ENCODE measurements at regions not wholly inside any gene's neighbourhood (a gene's known extent, or its start where the extent isn't known, plus 50 kb on each side); places are given as distances from the start of the nearest gene placed in this dataset.

DNA sequence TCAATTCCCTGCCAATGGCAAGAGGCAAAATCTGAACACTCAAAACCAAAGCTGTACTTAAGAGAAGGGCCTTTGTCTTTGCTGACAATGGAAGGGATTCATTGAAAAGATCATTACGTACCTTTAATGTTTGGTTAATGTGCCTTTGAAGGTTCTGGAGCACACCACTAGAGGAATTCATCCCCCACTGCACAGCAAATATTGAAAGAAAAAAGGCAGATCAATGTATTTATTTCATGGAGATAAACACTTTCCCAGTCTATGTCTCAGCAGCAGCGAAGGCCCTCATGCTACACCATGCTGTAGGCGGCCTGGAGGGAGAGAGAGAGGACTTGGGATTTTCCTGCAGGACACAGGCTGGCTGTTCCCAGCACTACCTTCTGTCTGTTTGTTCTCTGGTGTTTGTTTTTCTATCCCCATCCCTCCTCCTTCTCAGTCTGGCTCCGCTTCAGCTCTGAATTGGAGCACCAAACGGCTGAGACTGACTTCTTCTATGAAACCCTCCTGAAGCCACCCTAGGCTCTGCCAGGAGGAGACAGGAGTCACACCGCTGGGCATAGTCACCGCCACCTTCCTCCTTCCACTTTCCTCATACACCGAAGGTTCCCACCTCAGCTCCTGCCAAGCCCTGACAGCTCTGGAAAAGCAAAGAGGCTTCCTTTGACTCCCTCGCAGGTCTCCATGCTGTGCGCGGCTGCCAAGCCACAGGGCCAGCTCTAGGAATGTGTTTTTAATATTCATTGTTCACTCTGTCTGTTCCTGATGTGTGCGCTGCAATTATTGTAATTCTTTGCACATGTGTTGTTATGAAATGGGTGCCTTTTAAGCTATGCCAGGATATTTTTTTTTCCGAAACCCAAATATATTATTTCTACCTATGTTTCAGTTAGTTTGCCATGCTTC lies 301.5 kb downstream of the FZD1 start:
- CTCF ChIA-PET (ENCODE audit: low intra/inter-chr PET ratio, low total read pairs) = no interaction called here
- peak overlapping the region; percentile 79 for H3K4me2 ChIP-seq (ENCODE audit: low read depth, low read length)
- in situ Hi-C loops (cut with HindIII; ENCODE audit: extremely low pct_ligation_motif_present, low pct_unique_long_range_greater_than_20kb) (no loop called here), intact Hi-C loops (cut with micrococcal nuclease; ENCODE audit: unreplicated experiment) (loop anchor here (10.0 kb wide), 1 partner anchor 301 kb away; the partner anchor contains the start of gene FZD1)
- H3K79me2 ChIP-seq (ENCODE audit: insufficient read depth, low read length) = no peaks in the 10 kb centered on the region
- peak; percentile 68 for FAIRE-seq
- H4K20me1 ChIP-seq (ENCODE audit: insufficient read depth, low read length) = no peaks in the 10 kb centered on the region
- peak overlapping the region; percentile 22 to 55 (median 28); a peak in 4 of 6 replicates for H3K4me3 ChIP-seq (replicated peaks in 1 of 3; ENCODE audit: insufficient read depth in 1 of 3, low read depth in 2 of 3, low read length in 3 of 3)
- no peaks in the 10 kb centered on the region for H3K9me3 ChIP-seq (ENCODE audit: low read length)
- 25% methylated on average over 13 of the region's 13 CpGs for WGBS (ENCODE audit: low lambda C conversion rate)
- peak overlapping the region; percentile 50 for H2AFZ ChIP-seq (ENCODE audit: low read length)
- peaks cover 63% of the 10 kb centered on the region for H3K4me1 ChIP-seq (ENCODE audit: insufficient read depth, low read length)
- peak overlapping the region; percentile 48 for H3K9ac ChIP-seq (ENCODE audit: insufficient read depth, low read depth, low read length)
- POLR2A ChIA-PET = no interaction called here
- no peaks in the 10 kb centered on the region for H3K36me3 ChIP-seq (replicated peaks in 1 of 2; ENCODE audit: control insufficient read depth in 1 of 2, insufficient read depth in 2 of 2, low read length in 2 of 2)
- TSS peak; percentile 95 for BruUV-seq (replicated peaks)
- H3K27me3 ChIP-seq (ENCODE audit: control insufficient read depth in 1 of 2, insufficient read depth in 2 of 2, low read length in 2 of 2) = no peaks in the 10 kb centered on the region
- peak; percentile 95 for DNase-seq (ENCODE audit: low spot score)
- ATAC-seq = peak; percentile 97
- H3K27ac ChIP-seq (ENCODE audit: extremely low read length, insufficient read depth, low read length) = peak overlapping the region; percentile 68
- no peak for TF ChIP-seq SMYD3 (CRISPR knock-in tag; IDR thresholded peaks at IDR 0.05)
- no peak for TF ChIP-seq DR1 (CRISPR knock-in tag; IDR thresholded peaks at IDR 0.05)
- TF ChIP-seq TOPORS (CRISPR knock-in tag; IDR thresholded peaks at IDR 0.05) = no peak
- no peak for TF ChIP-seq RFX5 (IDR thresholded peaks at IDR 0.05; ENCODE audit: low read depth, low read length)
- TF ChIP-seq SOX6 (IDR thresholded peaks at IDR 0.05) = no peak
- peak; percentile 90 for TF ChIP-seq SOX6 (CRISPR knock-in tag; IDR thresholded peaks at IDR 0.05)
- TF ChIP-seq ZNF224 (CRISPR knock-in tag; IDR thresholded peaks at IDR 0.05) = no peak
- TF ChIP-seq, protein P1, sequence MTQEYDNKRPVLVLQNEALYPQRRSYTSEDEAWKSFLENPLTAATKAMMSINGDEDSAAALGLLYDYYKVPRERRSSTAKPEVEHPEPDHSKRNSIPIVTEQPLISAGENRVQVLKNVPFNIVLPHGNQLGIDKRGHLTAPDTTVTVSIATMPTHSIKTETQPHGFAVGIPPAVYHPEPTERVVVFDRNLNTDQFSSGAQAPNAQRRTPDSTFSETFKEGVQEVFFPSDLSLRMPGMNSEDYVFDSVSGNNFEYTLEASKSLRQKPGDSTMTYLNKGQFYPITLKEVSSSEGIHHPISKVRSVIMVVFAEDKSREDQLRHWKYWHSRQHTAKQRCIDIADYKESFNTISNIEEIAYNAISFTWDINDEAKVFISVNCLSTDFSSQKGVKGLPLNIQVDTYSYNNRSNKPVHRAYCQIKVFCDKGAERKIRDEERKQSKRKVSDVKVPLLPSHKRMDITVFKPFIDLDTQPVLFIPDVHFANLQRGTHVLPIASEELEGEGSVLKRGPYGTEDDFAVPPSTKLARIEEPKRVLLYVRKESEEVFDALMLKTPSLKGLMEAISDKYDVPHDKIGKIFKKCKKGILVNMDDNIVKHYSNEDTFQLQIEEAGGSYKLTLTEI (CRISPR knock-in tag; conservative IDR thresholded peaks at IDR 0.05) = no peak
- TF ChIP-seq, protein P2, sequence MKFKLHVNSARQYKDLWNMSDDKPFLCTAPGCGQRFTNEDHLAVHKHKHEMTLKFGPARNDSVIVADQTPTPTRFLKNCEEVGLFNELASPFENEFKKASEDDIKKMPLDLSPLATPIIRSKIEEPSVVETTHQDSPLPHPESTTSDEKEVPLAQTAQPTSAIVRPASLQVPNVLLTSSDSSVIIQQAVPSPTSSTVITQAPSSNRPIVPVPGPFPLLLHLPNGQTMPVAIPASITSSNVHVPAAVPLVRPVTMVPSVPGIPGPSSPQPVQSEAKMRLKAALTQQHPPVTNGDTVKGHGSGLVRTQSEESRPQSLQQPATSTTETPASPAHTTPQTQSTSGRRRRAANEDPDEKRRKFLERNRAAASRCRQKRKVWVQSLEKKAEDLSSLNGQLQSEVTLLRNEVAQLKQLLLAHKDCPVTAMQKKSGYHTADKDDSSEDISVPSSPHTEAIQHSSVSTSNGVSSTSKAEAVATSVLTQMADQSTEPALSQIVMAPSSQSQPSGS (CRISPR knock-in tag; IDR thresholded peaks at IDR 0.05) = no peak
- TF ChIP-seq RFX1 (IDR thresholded peaks at IDR 0.05) = no peak
- TF ChIP-seq, protein P3, sequence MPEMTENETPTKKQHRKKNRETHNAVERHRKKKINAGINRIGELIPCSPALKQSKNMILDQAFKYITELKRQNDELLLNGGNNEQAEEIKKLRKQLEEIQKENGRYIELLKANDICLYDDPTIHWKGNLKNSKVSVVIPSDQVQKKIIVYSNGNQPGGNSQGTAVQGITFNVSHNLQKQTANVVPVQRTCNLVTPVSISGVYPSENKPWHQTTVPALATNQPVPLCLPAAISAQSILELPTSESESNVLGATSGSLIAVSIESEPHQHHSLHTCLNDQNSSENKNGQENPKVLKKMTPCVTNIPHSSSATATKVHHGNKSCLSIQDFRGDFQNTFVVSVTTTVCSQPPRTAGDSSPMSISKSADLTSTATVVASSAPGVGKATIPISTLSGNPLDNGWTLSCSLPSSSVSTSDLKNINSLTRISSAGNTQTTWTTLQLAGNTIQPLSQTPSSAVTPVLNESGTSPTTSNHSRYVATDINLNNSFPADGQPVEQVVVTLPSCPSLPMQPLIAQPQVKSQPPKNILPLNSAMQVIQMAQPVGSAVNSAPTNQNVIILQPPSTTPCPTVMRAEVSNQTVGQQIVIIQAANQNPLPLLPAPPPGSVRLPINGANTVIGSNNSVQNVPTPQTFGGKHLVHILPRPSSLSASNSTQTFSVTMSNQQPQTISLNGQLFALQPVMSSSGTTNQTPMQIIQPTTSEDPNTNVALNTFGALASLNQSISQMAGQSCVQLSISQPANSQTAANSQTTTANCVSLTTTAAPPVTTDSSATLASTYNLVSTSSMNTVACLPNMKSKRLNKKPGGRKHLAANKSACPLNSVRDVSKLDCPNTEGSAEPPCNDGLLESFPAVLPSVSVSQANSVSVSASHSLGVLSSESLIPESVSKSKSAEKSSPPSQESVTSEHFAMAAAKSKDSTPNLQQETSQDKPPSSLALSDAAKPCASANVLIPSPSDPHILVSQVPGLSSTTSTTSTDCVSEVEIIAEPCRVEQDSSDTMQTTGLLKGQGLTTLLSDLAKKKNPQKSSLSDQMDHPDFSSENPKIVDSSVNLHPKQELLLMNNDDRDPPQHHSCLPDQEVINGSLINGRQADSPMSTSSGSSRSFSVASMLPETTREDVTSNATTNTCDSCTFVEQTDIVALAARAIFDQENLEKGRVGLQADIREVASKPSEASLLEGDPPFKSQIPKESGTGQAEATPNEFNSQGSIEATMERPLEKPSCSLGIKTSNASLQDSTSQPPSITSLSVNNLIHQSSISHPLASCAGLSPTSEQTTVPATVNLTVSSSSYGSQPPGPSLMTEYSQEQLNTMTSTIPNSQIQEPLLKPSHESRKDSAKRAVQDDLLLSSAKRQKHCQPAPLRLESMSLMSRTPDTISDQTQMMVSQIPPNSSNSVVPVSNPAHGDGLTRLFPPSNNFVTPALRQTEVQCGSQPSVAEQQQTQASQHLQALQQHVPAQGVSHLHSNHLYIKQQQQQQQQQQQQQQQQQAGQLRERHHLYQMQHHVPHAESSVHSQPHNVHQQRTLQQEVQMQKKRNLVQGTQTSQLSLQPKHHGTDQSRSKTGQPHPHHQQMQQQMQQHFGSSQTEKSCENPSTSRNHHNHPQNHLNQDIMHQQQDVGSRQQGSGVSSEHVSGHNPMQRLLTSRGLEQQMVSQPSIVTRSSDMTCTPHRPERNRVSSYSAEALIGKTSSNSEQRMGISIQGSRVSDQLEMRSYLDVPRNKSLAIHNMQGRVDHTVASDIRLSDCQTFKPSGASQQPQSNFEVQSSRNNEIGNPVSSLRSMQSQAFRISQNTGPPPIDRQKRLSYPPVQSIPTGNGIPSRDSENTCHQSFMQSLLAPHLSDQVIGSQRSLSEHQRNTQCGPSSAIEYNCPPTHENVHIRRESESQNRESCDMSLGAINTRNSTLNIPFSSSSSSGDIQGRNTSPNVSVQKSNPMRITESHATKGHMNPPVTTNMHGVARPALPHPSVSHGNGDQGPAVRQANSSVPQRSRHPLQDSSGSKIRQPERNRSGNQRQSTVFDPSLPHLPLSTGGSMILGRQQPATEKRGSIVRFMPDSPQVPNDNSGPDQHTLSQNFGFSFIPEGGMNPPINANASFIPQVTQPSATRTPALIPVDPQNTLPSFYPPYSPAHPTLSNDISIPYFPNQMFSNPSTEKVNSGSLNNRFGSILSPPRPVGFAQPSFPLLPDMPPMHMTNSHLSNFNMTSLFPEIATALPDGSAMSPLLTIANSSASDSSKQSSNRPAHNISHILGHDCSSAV (CRISPR knock-in tag; IDR thresholded peaks at IDR 0.05; ENCODE audit: borderline replicate concordance) = no peak
- no peak for TF ChIP-seq ZNF33A (CRISPR knock-in tag; IDR thresholded peaks at IDR 0.05; ENCODE audit: borderline replicate concordance)
- no peak for TF ChIP-seq NFYC (CRISPR knock-in tag; IDR thresholded peaks at IDR 0.05)

Data from HepG2 (cell line).